SKM-1 treated with dmso at 0.1 percent for 144 hours (cell line): ENCODE measurements at regions not wholly inside any gene's neighbourhood (a gene's known extent, or its start where the extent isn't known, plus 50 kb on each side); places are given as distances from the start of the nearest gene placed in this dataset.

ENCODE experiments used
- DNase-seq: peaks from one replicate; lab custom pipeline; 2025; ENCODE audit not compliant: unreplicated experiment; lab: John Stamatoyannopoulos, UW

DNA sequence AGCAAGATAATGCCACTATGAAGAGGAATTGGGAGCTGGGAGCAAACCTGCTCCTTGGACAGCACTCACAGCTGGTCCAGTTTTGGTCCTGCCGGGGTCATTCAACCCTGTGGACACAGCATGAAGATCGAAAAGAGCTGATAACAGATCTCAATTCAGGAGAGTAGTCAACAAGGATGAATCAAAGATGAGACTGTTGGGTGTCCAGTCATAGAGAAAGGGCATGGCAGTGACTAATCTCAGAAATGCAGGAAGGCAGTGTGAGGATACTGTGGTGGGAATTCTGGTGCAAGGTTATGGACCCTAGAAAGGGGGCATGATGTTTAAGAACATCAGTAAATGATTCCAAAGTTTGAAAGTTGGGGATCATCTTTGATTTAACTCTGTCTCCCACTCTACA, 261.4 kb upstream of the ZP4 start:
- no peak for DNase-seq

- DNase-seq, result no peak
Observed at GRCh38 chr1:238143038-238143437, 252.3 kb upstream of the ZP4 start.

GRCh38 chr1:238141353-238141752, 250.6 kb upstream of the ZP4 start:
- no peak for DNase-seq

DNA sequence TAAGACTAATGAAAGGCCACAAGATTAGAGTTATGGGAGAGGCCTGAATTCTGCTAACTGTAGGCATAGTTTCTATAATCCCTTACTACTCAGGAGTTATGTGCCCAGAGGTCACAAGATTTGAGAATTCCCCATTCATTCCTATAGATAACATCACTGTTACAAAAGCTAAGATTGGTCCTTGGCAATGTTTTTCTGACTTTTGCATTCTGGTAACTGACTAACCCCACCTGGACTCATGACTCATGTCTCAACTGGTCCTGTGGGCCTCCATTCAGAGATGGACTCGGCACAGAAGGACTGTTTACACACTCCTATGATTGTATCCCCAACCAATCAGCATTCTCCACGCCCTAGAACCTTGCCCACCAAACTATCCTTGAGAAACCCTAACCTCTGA, 249.0 kb upstream of the ZP4 start:
- no peak for DNase-seq

- DNase-seq, result no peak
Observed at GRCh38 chr1:238138059-238138626, 247.4 kb upstream of the ZP4 start.

GRCh38 chr1:238135708-238136664, 245.3 kb upstream of the ZP4 start:
- no peak for DNase-seq

DNA sequence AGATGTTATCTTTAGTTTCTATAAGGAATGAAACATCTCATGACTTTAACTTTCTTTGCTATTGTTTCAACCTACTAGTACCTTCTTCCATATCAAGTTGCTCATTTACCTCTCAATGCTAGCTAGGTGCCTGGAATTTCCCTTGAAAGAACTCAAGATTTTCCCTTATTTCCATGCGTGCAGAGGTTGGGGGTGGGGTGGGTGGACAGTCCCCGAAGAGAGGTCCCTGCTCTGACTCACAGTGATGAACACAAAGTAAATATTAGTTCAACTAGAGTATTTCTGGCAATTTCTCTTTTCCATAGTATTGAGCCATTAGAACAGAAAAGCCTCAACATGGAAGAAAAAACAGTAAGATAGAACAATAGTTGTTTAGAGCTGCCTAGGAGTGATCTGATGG, 239.0 kb upstream of the ZP4 start:
- DNase-seq, result no peak

GRCh38 chr1:238123201-238123600, 232.5 kb upstream of the ZP4 start:
- DNase-seq, result no peak

DNA sequence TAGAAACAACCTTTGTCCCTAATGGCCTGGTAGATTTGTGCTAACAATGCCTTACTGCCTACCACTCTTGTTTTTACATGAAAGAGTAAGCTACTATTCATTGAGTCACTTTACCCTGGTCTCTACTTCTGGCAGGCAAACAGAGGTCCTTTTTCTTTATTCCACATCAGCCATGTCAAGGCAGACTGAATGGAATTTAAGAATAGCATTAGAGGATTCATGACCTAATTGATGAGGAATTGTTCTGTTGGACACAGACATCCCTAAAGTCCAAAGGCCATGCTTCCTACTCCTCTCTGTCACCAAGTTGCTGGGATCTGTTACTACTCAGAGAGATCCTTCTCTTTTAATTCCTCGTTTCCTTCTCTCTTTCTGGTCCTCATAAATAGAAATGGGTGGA, 229.1 kb upstream of the ZP4 start:
- no peak for DNase-seq

DNA sequence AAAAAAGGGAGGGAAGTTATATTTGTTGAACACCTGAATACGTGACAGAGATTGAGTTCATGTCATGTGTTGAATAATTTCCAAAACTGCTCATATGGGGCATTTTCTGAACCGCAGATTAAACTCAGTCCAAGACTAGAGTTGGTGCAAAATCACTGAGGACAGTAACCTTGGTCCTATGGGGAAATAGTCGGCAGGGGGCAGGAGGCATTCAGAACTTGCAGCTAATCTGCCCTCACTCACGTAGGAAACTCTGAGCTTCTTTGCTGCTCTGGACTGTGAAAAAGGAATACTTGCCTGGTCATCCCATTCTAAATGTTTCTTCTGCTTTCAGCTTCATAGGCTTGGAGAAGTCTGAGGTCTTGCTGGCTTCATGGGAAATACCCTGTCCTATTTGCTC, 228.3 kb upstream of the ZP4 start:
- DNase-seq, result no peak

DNA sequence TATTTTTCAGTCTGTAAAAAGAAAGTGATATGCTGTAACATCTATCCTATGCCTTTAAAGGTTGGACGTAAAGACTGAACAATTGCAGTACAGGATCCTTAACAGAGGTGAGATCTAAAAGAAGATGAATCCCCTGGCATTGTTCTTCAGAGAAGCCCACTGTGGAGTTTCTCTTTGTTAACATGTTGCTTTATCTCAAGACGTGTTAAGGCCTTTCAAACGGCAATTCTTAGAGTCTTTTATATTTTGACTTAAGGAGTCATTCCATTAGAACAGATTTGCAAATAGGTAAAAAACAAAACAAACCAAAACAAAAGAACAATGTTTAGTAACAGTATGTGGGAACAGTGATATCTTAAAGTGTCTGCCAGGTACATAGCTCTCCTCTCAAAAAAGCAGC, 225.1 kb upstream of the ZP4 start:
- no peak for DNase-seq

DNA sequence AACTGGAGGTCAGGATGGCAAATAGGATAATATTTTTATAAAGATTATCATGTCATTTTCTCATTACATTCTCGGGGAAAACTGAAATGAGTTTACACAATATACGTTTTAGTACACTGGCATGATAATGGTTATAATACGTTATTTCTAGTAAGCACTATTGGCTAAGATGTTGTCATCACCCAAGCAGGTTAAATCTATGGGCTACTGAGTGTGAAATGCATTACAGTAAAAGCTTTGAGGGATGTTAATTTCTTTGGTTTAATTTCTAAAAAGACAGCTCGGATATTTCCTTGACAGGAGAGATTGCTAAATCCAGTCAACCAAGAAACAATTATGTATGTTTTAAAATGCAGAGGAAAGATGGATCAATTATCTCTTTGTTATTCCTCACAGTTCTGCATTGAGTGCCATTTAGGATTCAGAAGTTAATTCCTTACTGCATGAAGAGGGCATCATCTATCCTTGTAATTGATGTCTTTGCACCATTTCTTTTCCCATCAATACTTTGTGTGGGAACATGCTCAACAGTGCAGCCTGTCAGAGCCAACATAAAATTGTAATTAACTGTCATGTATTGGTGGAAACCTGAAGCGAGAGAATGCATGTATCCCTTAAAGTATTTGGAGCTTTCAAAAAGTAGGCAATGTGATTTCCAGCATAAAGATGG, 222.4 kb upstream of the ZP4 start:
- no peak for DNase-seq

GRCh38 chr1:238111516-238111915, 220.8 kb upstream of the ZP4 start:
- DNase-seq, result no peak

DNA sequence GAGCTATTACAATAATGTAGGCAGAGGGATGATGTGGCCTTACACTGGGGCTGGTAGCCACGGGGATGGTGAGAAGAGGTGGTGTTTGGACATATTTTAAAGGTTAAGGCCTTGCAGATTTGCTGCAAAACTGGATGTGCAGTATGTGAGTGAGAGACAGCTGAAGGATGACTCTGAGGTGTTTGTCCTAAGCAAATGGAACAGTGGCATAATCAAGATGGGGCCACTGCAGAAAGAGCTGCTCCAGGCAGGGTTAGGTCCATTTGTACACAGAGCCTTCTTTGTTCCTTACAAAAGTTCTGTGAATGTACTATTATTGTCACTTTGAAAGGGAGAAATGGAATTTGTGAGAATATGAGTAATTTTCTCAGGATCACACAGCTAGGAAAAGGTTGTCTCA, 220.4 kb upstream of the ZP4 start:
- no peak for DNase-seq

- DNase-seq, result no peak
Observed at GRCh38 chr1:238108417-238108816, 217.7 kb upstream of the ZP4 start.

DNA sequence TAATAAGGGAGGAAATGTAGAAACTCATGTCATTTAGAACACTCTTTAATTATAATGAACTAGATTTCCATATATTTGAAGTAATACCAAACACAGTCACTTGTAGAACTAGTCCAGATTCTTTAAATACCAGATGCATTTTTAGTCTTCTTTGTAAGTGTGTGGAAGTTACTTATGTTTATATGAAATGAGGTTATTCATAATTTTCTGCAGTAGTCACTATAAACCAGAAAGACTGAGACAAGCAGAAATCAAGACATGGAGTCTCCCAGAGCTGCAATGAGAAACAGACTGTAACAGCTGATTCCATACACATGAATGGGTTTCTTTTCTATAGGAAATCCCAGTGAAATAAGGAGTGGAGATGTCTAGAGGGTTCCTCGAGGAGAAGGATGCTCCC, 216.6 kb upstream of the ZP4 start:
- no peak for DNase-seq

DNA sequence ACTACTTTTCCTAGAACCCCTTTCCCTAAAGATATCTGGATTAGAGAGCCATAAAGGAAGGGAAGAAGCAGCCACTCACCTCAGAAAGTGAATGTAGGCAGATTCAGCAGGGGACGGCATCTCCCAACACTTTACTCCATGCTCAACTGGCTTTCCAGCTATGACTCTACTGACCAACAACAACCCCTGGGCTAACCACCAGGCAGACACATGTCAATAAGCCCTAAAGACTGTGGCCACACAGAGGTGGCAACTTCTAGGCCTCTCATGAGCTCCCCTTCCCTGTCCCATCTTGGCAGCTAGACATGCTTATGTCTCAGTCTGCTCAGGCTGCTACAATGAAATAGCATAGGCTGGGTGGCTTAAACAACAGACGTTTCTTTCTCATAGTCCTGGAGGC, 214.0 kb upstream of the ZP4 start:
- DNase-seq, result no peak

GRCh38 chr1:238101923-238102322, 211.2 kb upstream of the ZP4 start:
- DNase-seq, result no peak

- no peak for DNase-seq
Observed at GRCh38 chr1:238099871-238100270, 209.1 kb upstream of the ZP4 start.

DNA sequence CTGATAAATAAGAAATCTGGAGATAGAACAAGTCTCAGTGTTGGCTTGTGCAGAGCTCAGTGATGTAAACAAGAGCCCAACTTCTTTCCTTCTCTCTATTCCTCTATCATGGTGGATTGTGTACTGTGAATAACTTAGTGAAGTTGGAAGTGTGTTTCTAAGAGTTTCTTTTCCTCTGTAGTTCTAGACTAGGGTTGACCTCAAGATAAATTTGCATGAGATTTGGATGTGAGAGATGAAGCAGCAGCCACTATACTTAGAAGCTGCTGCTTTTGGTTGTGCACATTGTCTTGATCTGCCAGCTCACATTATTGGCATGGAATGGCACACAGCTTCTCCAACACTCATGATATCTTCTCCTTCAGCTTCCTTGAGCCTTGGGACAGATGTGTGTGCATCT, 198.9 kb upstream of the ZP4 start:
- DNase-seq, result no peak

- DNase-seq, result no peak
Observed at GRCh38 chr1:238088560-238089290, 198.0 kb upstream of the ZP4 start.
